GM12878 (cell line): ENCODE measurements at regions not wholly inside any gene's neighbourhood (a gene's known extent, or its start where the extent isn't known, plus 50 kb on each side); places are given as distances from the start of the nearest gene placed in this dataset.

Experiments
- ATAC-seq: fragments of 200-7000 bp; cut with Tn5 transposase; 3 replicates; pipeline ENCODE4 v1.9.1; 2020; ENCODE audit warnings: mild to moderate bottlenecking, moderate library complexity
- BruUV-seq: library from RNA; stranded (reverse); fragments of 400-500 nt; replicated peaks from 2 replicates; lab custom pipeline; 2021; lab: Mats Ljungman, UMichigan
- CTCF ChIA-PET: fragments of 300-600 bp; sonication (Branson Sonifier 250); formaldehyde crosslinking; extraction: SDS; loops from one replicate; lab custom pipeline; 2021; ENCODE audit warnings: inconsistent platforms; lab: Yijun Ruan, JAX
- POLR2A ChIA-PET: fragments of 350-600 bp; formaldehyde crosslinking; extraction: SDS; loops from one replicate; lab custom pipeline; 2021; ENCODE audit warnings: inconsistent platforms; lab: Charles Lee
- RAD21 ChIA-PET: fragments of 300-600 bp; sonication (Branson Sonifier 250); formaldehyde crosslinking; loops from one replicate; lab custom pipeline; 2023; ENCODE audit warnings: antibody characterized with exemption; ENCODE audit not compliant: unreplicated experiment; lab: Charles Lee
- SMC1A ChIA-PET: fragments of 300-600 bp; sonication (Branson Sonifier 250); formaldehyde crosslinking; loops from one replicate; lab custom pipeline; 2023; ENCODE audit not compliant: unreplicated experiment, uncharacterized antibody; lab: Charles Lee
- DNase-seq: peaks from one replicate; pipeline ENCODE4 v3.0.0-alpha.2; 2011; ENCODE audit warnings: low read depth, low spot score
- FAIRE-seq: peaks from 3 replicates; lab custom pipeline; 2011; peaks lifted over from hg19 to GRCh38; lab: Jason Lieb, UNC
- H2AFZ ChIP-seq: 2 replicates; pipeline ENCODE4 v1.6.0; 2011; ENCODE audit warnings: low read depth, low read length, control low read depth; ENCODE audit not compliant: control insufficient read depth
- H3K27ac ChIP-seq: 2 replicates; pipeline ENCODE4 v1.5.1; 2011; ENCODE audit warnings: control low read depth; ENCODE audit not compliant: control insufficient read depth, insufficient read depth
- H3K27me3 ChIP-seq, 2 experiments: replicated peaks in 1 of 2; 2 replicates each; pipeline versions ENCODE4 v1.6.0 to v1.6.1; 2011; ENCODE audit warnings: low read length in 1 of 2; ENCODE audit not compliant: control insufficient read depth in 2 of 2, insufficient read depth in 2 of 2
- H3K36me3 ChIP-seq, 2 experiments: 2 replicates each; pipeline ENCODE4 v1.5.1; 2011; ENCODE audit warnings: low read length in 1 of 2; ENCODE audit not compliant: control insufficient read depth in 2 of 2, insufficient read depth in 2 of 2
- H3K4me1 ChIP-seq: 2 replicates; pipeline ENCODE4 v1.6.1; 2011; ENCODE audit warnings: mild to moderate bottlenecking, low read length, moderate library complexity, mixed read lengths; ENCODE audit not compliant: control insufficient read depth, insufficient read depth
- H3K4me2 ChIP-seq: 2 replicates; pipeline ENCODE4 v1.6.0; 2011; ENCODE audit warnings: control low read depth; ENCODE audit not compliant: control insufficient read depth, insufficient read depth
- H3K4me3 ChIP-seq: fragments of 200-600 bp; sonication (generic); 2 replicates; pipeline ENCODE4 v1.5.1; 2016
- H3K79me2 ChIP-seq: 2 replicates; pipeline ENCODE4 v1.6.0; 2011; ENCODE audit warnings: low read length; ENCODE audit not compliant: control insufficient read depth, insufficient read depth
- H3K9ac ChIP-seq: 2 replicates; pipeline ENCODE4 v1.8.0; 2011; ENCODE audit warnings: low read length, control low read depth, mixed read lengths; ENCODE audit not compliant: control insufficient read depth, insufficient read depth
- H3K9me3 ChIP-seq: replicated peaks from 3 replicates; pipeline ENCODE4 v1.5.1; 2011; ENCODE audit warnings: mild to moderate bottlenecking, low read length; ENCODE audit not compliant: control insufficient read depth, insufficient read depth
- H4K20me1 ChIP-seq: 2 replicates; pipeline ENCODE4 v1.6.0; 2011; ENCODE audit not compliant: control insufficient read depth, insufficient read depth
- BHLHE40 ChIP-seq, 2 experiments: fragments of 450-650 bp in 1 of 2; IDR thresholded peaks; 2 replicates each; pipeline ENCODE4 v1.6.1; 2011 to 2017; ENCODE audit warnings: low read depth in 2 of 2, borderline replicate concordance in 1 of 2, improper control_type of control experiment in 1 of 2, low read length in 1 of 2, mild to moderate bottlenecking in 1 of 2
- CREM ChIP-seq: IDR thresholded peaks from 2 replicates; pipeline ENCODE4 v1.6.1; 2014; ENCODE audit warnings: antibody characterized with exemption, low read depth
- E2F4 ChIP-seq: IDR thresholded peaks from 2 replicates; pipeline ENCODE4 v1.6.1; 2012; ENCODE audit warnings: low read depth, low read length, improper control_type of control experiment
- HCFC1 ChIP-seq: fragments of 150-350 bp; IDR thresholded peaks from 2 replicates; pipeline ENCODE4 v1.6.1; 2014; ENCODE audit warnings: low read length
- IKZF2 ChIP-seq, 2 experiments: fragments of 450-650 bp; IDR thresholded peaks; 2 replicates each; pipeline ENCODE4 v1.6.1; 2017; ENCODE audit warnings: mild to moderate bottlenecking in 2 of 2, moderate library complexity in 2 of 2
- KDM1A ChIP-seq: fragments of 200-600 bp; sonication (generic); IDR thresholded peaks from 2 replicates; pipeline ENCODE4 v1.6.1; 2016; ENCODE audit warnings: borderline replicate concordance
- NFXL1 ChIP-seq: fragments of 450-650 bp; IDR thresholded peaks from 2 replicates; pipeline ENCODE4 v1.6.1; 2017; ENCODE audit warnings: antibody characterized with exemption, mild to moderate bottlenecking, borderline replicate concordance
- RCOR1 ChIP-seq: conservative IDR thresholded peaks from 2 replicates; pipeline ENCODE4 v1.6.1; 2012; ENCODE audit warnings: low read depth, low read length, improper control_type of control experiment
- SIX5 ChIP-seq: IDR thresholded peaks from 2 replicates; pipeline ENCODE4 v1.6.1; 2011; ENCODE audit warnings: mild to moderate bottlenecking, low read depth, low read length, moderate library complexity; ENCODE audit not compliant: severe bottlenecking
- SREBF1 ChIP-seq: IDR thresholded peaks from 2 replicates; pipeline ENCODE4 v1.6.1; 2012; ENCODE audit warnings: mild to moderate bottlenecking, low read length
- WGBS: methylation state at CpG from one replicate; pipeline ENCODE4 v1.1.6; 2016; ENCODE audit warnings: low lambda C conversion rate; ENCODE audit not compliant: insufficient replicate concordance, insufficient coverage; ENCODE audit errors: missing lambda C conversion rate; 5-methylcytosine and 5-hydroxymethylcytosine counted together
- in situ Hi-C: fragments of 300-500 bp; cut with MboI; formaldehyde crosslinking; loops from 9 replicates; pipeline ENCODE4 v1.14.3; 2018; ENCODE audit warnings: mixed read lengths
- intact Hi-C: fragments of 100-400 bp; cut with micrococcal nuclease; formaldehyde crosslinking; loops from one replicate; pipeline ENCODE4 v1.14.2; 2022; ENCODE audit not compliant: unreplicated experiment
- TF ChIP-seq, protein P1 (sequence below): fragments of 450-650 bp; formaldehyde crosslinking; IDR thresholded peaks from 2 replicates; pipeline ENCODE4 v1.4.0; 2020; ENCODE audit warnings: mild to moderate bottlenecking, moderate library complexity

- ChIA-PET RAD21 (no interaction called here), POLR2A (no interaction called here), CTCF (no interaction called here), SMC1A (no interaction called here)
- TF ChIP-seq BHLHE40 (IDR thresholded peaks at IDR 0.05; ENCODE audit: borderline replicate concordance in 1 of 2, low read depth in 2 of 2, low read length in 1 of 2): no peak
- TF ChIP-seq SIX5: no peak
- TF ChIP-seq IKZF2 (IDR thresholded peaks at IDR 0.05): no peak
- TF ChIP-seq KDM1A: no peak
- TF ChIP-seq CREM: no peak
- no peak for TF ChIP-seq HCFC1
- no peak for TF ChIP-seq SREBF1
- TF ChIP-seq, protein P1, sequence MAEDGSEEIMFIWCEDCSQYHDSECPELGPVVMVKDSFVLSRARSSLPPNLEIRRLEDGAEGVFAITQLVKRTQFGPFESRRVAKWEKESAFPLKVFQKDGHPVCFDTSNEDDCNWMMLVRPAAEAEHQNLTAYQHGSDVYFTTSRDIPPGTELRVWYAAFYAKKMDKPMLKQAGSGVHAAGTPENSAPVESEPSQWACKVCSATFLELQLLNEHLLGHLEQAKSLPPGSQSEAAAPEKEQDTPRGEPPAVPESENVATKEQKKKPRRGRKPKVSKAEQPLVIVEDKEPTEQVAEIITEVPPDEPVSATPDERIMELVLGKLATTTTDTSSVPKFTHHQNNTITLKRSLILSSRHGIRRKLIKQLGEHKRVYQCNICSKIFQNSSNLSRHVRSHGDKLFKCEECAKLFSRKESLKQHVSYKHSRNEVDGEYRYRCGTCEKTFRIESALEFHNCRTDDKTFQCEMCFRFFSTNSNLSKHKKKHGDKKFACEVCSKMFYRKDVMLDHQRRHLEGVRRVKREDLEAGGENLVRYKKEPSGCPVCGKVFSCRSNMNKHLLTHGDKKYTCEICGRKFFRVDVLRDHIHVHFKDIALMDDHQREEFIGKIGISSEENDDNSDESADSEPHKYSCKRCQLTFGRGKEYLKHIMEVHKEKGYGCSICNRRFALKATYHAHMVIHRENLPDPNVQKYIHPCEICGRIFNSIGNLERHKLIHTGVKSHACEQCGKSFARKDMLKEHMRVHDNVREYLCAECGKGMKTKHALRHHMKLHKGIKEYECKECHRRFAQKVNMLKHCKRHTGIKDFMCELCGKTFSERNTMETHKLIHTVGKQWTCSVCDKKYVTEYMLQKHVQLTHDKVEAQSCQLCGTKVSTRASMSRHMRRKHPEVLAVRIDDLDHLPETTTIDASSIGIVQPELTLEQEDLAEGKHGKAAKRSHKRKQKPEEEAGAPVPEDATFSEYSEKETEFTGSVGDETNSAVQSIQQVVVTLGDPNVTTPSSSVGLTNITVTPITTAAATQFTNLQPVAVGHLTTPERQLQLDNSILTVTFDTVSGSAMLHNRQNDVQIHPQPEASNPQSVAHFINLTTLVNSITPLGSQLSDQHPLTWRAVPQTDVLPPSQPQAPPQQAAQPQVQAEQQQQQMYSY (CRISPR knock-in tag): no peak
- no peak for TF ChIP-seq RCOR1
- no peak for TF ChIP-seq E2F4
- no peak for TF ChIP-seq NFXL1
- H3K9me3 ChIP-seq: no peaks in the 10 kb centered on the region; the same call in 2 of the 3 replicates
- 37% methylated on average over 19 of the region's 19 CpGs for WGBS
- FAIRE-seq (no peak), DNase-seq (no peak), ATAC-seq (no peak)
- no peak overlapping the region for H2AFZ ChIP-seq
- no peak overlapping the region for H3K4me2 ChIP-seq
- no peak overlapping the region for H3K27ac ChIP-seq
- H4K20me1 ChIP-seq: no peaks in the 10 kb centered on the region
- no peaks in the 10 kb centered on the region for H3K79me2 ChIP-seq
- BruUV-seq: no TSS peak
- in situ Hi-C loops (loop anchor here (25.0 kb wide), 1 partner anchor 435 kb away; no protein-coding TSS in a partner anchor), intact Hi-C loops (no loop called here)
- no peaks in the 10 kb centered on the region for H3K27me3 ChIP-seq
- no peak overlapping the region for H3K9ac ChIP-seq
- no peaks in the 10 kb centered on the region for H3K36me3 ChIP-seq
- H3K4me3 ChIP-seq: no peak overlapping the region
- no peaks in the 10 kb centered on the region for H3K4me1 ChIP-seq
Measured at GRCh38 chr18:78526923-78527711, 452.5 kb upstream of the SALL3 start.
